Retinal pigment epithelial cell (primary cell): ENCODE measurements at regions not wholly inside any gene's neighbourhood (a gene's known extent, or its start where the extent isn't known, plus 50 kb on each side); places are given as distances from the start of the nearest gene placed in this dataset.

Experiments
- DNase-seq: peaks from one replicate; pipeline ENCODE4 v3.0.0-alpha.2; 2010; ENCODE audit warnings: low read depth
- H3K4me3 ChIP-seq: 2 replicates; pipeline ENCODE4 v1.5.1; 2011; ENCODE audit warnings: mild to moderate bottlenecking, low read length, control low read depth, moderate library complexity
- CTCF ChIP-seq: conservative IDR thresholded peaks from 2 replicates; pipeline ENCODE4 v1.5.1; 2011; ENCODE audit warnings: low read depth, low read length, control low read depth, inconsistent platforms

- TF ChIP-seq CTCF: no peak
- no peak for DNase-seq
- no peak overlapping the region for H3K4me3 ChIP-seq
Observed at GRCh38 chr7:145645135-145645515, 471.5 kb upstream of the CNTNAP2 start.

GRCh38 chr7:145644426-145645134 lies 472.0 kb upstream of the CNTNAP2 start:
- no peak for TF ChIP-seq CTCF
- DNase-seq: peak; percentile 15
- no peak overlapping the region for H3K4me3 ChIP-seq

GRCh38 chr7:145643981-145644380 lies 472.6 kb upstream of the CNTNAP2 start:
- no peak for TF ChIP-seq CTCF
- no peak overlapping the region for H3K4me3 ChIP-seq
- DNase-seq: peak; percentile 14

GRCh38 chr7:145633513-145633912 lies 483.1 kb upstream of the CNTNAP2 start:
- no peak for TF ChIP-seq CTCF
- no peak overlapping the region for H3K4me3 ChIP-seq
- no peak for DNase-seq

GRCh38 chr7:145624618-145625017 lies 492.0 kb upstream of the CNTNAP2 start:
- DNase-seq: peak; percentile 7
- TF ChIP-seq CTCF: no peak
- H3K4me3 ChIP-seq: no peak overlapping the region

GRCh38 chr7:145605963-145606362 lies 510.6 kb upstream of the CNTNAP2 start:
- no peak overlapping the region for H3K4me3 ChIP-seq
- no peak for TF ChIP-seq CTCF
- no peak for DNase-seq

- DNase-seq: no peak
- TF ChIP-seq CTCF: no peak
- no peak overlapping the region for H3K4me3 ChIP-seq
Observed at GRCh38 chr7:145599376-145599775, 517.2 kb upstream of the CNTNAP2 start.
